SK-N-SH (cell line): ENCODE measurements at regions not wholly inside any gene's neighbourhood (a gene's known extent, or its start where the extent isn't known, plus 50 kb on each side); places are given as distances from the start of the nearest gene placed in this dataset.

ENCODE experiments used
- CTCF ChIA-PET: fragments of 300-600, 350-600 bp; formaldehyde crosslinking; extraction: SDS; loops from one replicate; lab custom pipeline; 2021; lab: Yijun Ruan, JAX
- POLR2A ChIA-PET: fragments of 350-600 bp; sonication (Branson Sonifier 250); formaldehyde crosslinking; extraction: SDS; loops from one replicate; lab custom pipeline; 2020; ENCODE audit warnings: antibody characterized with exemption, inconsistent platforms; lab: Yijun Ruan, JAX
- DNase-seq: peaks from one replicate; pipeline ENCODE4 v3.0.0; 2012
- H2AFZ ChIP-seq: fragments of 200-600 bp; sonication (generic); 2 replicates; pipeline ENCODE4 v1.8.1; 2016; ENCODE audit warnings: antibody characterized with exemption, mild to moderate bottlenecking, low read depth
- H3F3A ChIP-seq: fragments of 200-600 bp; sonication (generic); replicated peaks from 2 replicates; pipeline ENCODE3; 2016; ENCODE audit warnings: antibody characterized with exemption, mild to moderate bottlenecking; ENCODE audit not compliant: insufficient read depth
- H3K27ac ChIP-seq, 2 experiments: fragments of 200-500 bp in 1 of 2; fragments of 200-600 bp in 1 of 2; sonication (Bioruptor generic) in 1 of 2; sonication (generic), shearing (Covaris generic) in 1 of 2; 2 replicates each; pipeline versions ENCODE4 v1.5.1 to v1.6.1; 2014 to 2016; ENCODE audit warnings: low read depth in 2 of 2, inconsistent platforms in 1 of 2, low read length in 1 of 2, mild to moderate bottlenecking in 1 of 2, mixed read lengths in 1 of 2
- H3K27me3 ChIP-seq: fragments of 200-600 bp; sonication (generic), shearing (Covaris generic); 2 replicates; pipeline ENCODE4 v1.6.1; 2016; ENCODE audit warnings: mixed run types; ENCODE audit not compliant: insufficient read depth
- H3K36me3 ChIP-seq, 2 experiments: fragments of 200-500 bp in 1 of 2; fragments of 200-600 bp in 1 of 2; sonication (Bioruptor generic) in 1 of 2; sonication (generic) in 1 of 2; replicated peaks in 1 of 2; 2 replicates each; pipeline versions ENCODE3 to v1.5.1; 2014 to 2016; ENCODE audit warnings: low read length in 1 of 2, mild to moderate bottlenecking in 1 of 2; ENCODE audit not compliant: insufficient read depth in 2 of 2, control insufficient read depth in 1 of 2
- H3K4me1 ChIP-seq, 2 experiments: fragments of 200-500 bp in 1 of 2; fragments of 200-600 bp in 1 of 2; sonication (Bioruptor generic) in 1 of 2; sonication (generic), shearing (Covaris generic) in 1 of 2; 2 replicates each; pipeline versions ENCODE4 v1.5.1 to v1.6.1; 2014 to 2016; ENCODE audit warnings: low read depth in 1 of 2, low read length in 1 of 2, mixed run types in 1 of 2; ENCODE audit not compliant: insufficient read depth in 2 of 2, control insufficient read depth in 1 of 2
- H3K4me2 ChIP-seq: fragments of 200-600 bp; sonication (generic), shearing (Covaris generic); 2 replicates; pipeline ENCODE4 v1.6.1; 2017; ENCODE audit warnings: mixed run types
- H3K4me3 ChIP-seq, 2 experiments: fragments of 200-500 bp in 1 of 2; fragments of 200-600 bp in 1 of 2; sonication (Bioruptor generic) in 1 of 2; sonication (generic), shearing (Covaris generic) in 1 of 2; 2 replicates each; pipeline versions ENCODE4 v1.5.1 to v1.8.1; 2014 to 2016; ENCODE audit warnings: low read depth in 2 of 2, inconsistent platforms in 1 of 2, low read length in 1 of 2, mild to moderate bottlenecking in 1 of 2, mixed read lengths in 1 of 2, moderate library complexity in 1 of 2
- H3K79me2 ChIP-seq: fragments of 200-600 bp; sonication (generic); 2 replicates; pipeline ENCODE4 v1.8.1; 2017; ENCODE audit warnings: mild to moderate bottlenecking; ENCODE audit not compliant: insufficient read depth
- H3K9ac ChIP-seq: fragments of 200-600 bp; sonication (generic); 2 replicates; pipeline ENCODE4 v1.6.1; 2017; ENCODE audit warnings: mixed run types
- H3K9me2 ChIP-seq: fragments of 200-600 bp; sonication (generic); 2 replicates; pipeline ENCODE4 v1.6.1; 2017; ENCODE audit warnings: mixed run types
- H3K9me3 ChIP-seq: fragments of 200-600 bp; sonication (generic); 2 replicates; pipeline ENCODE4 v1.6.1; 2017; ENCODE audit warnings: mixed run types, mild to moderate bottlenecking, moderate library complexity
- H4K20me1 ChIP-seq: fragments of 200-600 bp; sonication (generic); 2 replicates; pipeline ENCODE4 v1.6.1; 2017; ENCODE audit warnings: mild to moderate bottlenecking, mixed run types; ENCODE audit not compliant: insufficient read depth
- CHD2 ChIP-seq: fragments of 150-350 bp; IDR thresholded peaks from 2 replicates; pipeline ENCODE4 v1.6.1; 2018; ENCODE audit warnings: low read length; ENCODE audit not compliant: partially characterized antibody
- ELF1 ChIP-seq: IDR thresholded peaks from 2 replicates; pipeline ENCODE4 v1.4.0; 2012
- FOSL2 ChIP-seq: IDR thresholded peaks from 2 replicates; pipeline ENCODE4 v1.4.0; 2012; ENCODE audit warnings: low read depth, mild to moderate bottlenecking, moderate library complexity, borderline replicate concordance
- IRF3 ChIP-seq: fragments of 150-350 bp; IDR thresholded peaks from 2 replicates; pipeline ENCODE4 v1.6.1; 2016; ENCODE audit warnings: mild to moderate bottlenecking, low read depth, low read length
- JUND ChIP-seq: IDR thresholded peaks from 2 replicates; pipeline ENCODE4 v1.4.0; 2012
- MEF2A ChIP-seq: IDR thresholded peaks from 2 replicates; pipeline ENCODE4 v1.4.0; 2012; ENCODE audit warnings: low read depth, borderline replicate concordance
- MXI1 ChIP-seq: IDR thresholded peaks from 2 replicates; pipeline ENCODE4 v1.6.1; 2012; ENCODE audit warnings: mild to moderate bottlenecking, low read depth, low read length, improper control_type of control experiment
- NFIC ChIP-seq: IDR thresholded peaks from 2 replicates; pipeline ENCODE4 v1.4.0; 2012; ENCODE audit warnings: borderline replicate concordance
- RCOR1 ChIP-seq: fragments of 150-350 bp; IDR thresholded peaks from 2 replicates; pipeline ENCODE4 v1.6.1; 2017; ENCODE audit warnings: antibody characterized with exemption, low read length
- RFX5 ChIP-seq: IDR thresholded peaks from 2 replicates; pipeline ENCODE4 v1.6.1; 2012; ENCODE audit warnings: mild to moderate bottlenecking, improper control_type of control experiment, low read length
- RXRA ChIP-seq: IDR thresholded peaks from 2 replicates; pipeline ENCODE4 v1.4.0; 2012; ENCODE audit warnings: low read depth, mild to moderate bottlenecking, borderline replicate concordance
- USF2 ChIP-seq: fragments of 150-350 bp; IDR thresholded peaks from 2 replicates; pipeline ENCODE4 v1.6.1; 2017; ENCODE audit warnings: antibody characterized with exemption, low read length, low read depth, borderline replicate concordance
- YY1 ChIP-seq: IDR thresholded peaks from 2 replicates; pipeline ENCODE4 v1.4.0; 2012; ENCODE audit warnings: low read depth, mild to moderate bottlenecking
- ZBTB33 ChIP-seq: IDR thresholded peaks from 2 replicates; pipeline ENCODE4 v1.4.0; 2012; ENCODE audit warnings: low read depth, borderline replicate concordance
- WGBS: methylation state at CpG from one replicate; pipeline ENCODE4 v1.1.6; 2017; ENCODE audit warnings: low lambda C conversion rate; 5-methylcytosine and 5-hydroxymethylcytosine counted together
- TF ChIP-seq, protein P1 (sequence below): IDR thresholded peaks from 2 replicates; pipeline ENCODE4 v1.4.0; 2012; ENCODE audit warnings: low read depth
- TF ChIP-seq, protein P2 (sequence below): fragments of 200-600 bp; sonication (generic); IDR thresholded peaks from 2 replicates; pipeline ENCODE4 v1.6.1; 2017; ENCODE audit warnings: antibody characterized with exemption, mild to moderate bottlenecking, moderate library complexity
- TF ChIP-seq, protein P3 (sequence below): IDR thresholded peaks from 2 replicates; pipeline ENCODE4 v1.6.1; 2012; ENCODE audit warnings: mild to moderate bottlenecking, low read depth, low read length, moderate library complexity

DNA sequence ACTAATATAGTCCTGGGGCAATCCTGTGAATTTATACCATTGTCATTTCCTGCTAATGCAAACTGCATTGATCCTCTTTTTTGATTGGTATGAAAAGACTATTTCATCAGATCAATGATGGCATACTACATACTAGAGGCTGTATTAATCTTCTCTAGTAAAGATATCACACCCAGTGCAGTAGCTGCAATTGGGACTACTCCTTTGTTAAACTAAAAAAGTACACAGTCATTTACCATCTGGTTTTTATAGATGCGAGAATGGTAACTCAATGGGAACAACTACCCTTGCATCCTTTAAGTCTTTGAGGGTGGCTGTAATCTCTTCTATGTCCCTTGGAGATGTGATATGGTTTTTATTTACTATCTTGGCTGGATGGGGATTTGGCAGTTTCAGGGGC, 80.2 kb upstream of the STK38L start:
- Histone ChIP-seq H3K4me1 (0 out of 4 replicates have a peak, but pooled peaks cover 0 to 8% of the 10 kb centered on the region in 2 experiments), H2AFZ (no peak overlapping the region), H3K9ac (no peak overlapping the region), H3K36me3 (no peaks in the 10 kb centered on the region), H3K4me3 (no peak overlapping the region)
- no peak for DNase-seq
- 92% methylated on average over 1 of the region's 1 CpG for WGBS
- TF ChIP-seq, protein P1, sequence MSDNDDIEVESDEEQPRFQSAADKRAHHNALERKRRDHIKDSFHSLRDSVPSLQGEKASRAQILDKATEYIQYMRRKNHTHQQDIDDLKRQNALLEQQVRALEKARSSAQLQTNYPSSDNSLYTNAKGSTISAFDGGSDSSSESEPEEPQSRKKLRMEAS, result no peak
- TF ChIP-seq RCOR1, result no peak
- TF ChIP-seq USF2, result no peak
- TF ChIP-seq JUND, result no peak
- TF ChIP-seq ZBTB33, result no peak
- TF ChIP-seq MXI1, result no peak
- TF ChIP-seq IRF3, result no peak
- TF ChIP-seq RFX5, result no peak
- no peak for TF ChIP-seq RXRA
- no peak for TF ChIP-seq MEF2A
- TF ChIP-seq, all 33 proteins: peak for 0
- no peaks in the 10 kb centered on the region for H4K20me1 ChIP-seq
- POLR2A ChIA-PET, result no interaction called here
- H3K9me3 ChIP-seq, result 0 out of 2 replicates have a peak, but pooled peaks cover 3% of the 10 kb centered on the region
- CTCF ChIA-PET, result no interaction called here
- H3K9me2 ChIP-seq, result no peaks in the 10 kb centered on the region
- H3K4me2 ChIP-seq, result no peak overlapping the region
- no peaks in the 10 kb centered on the region for H3F3A ChIP-seq
- no peak overlapping the region for H3K27ac ChIP-seq
- no peaks in the 10 kb centered on the region for H3K27me3 ChIP-seq
- H3K79me2 ChIP-seq, result no peaks in the 10 kb centered on the region

DNA sequence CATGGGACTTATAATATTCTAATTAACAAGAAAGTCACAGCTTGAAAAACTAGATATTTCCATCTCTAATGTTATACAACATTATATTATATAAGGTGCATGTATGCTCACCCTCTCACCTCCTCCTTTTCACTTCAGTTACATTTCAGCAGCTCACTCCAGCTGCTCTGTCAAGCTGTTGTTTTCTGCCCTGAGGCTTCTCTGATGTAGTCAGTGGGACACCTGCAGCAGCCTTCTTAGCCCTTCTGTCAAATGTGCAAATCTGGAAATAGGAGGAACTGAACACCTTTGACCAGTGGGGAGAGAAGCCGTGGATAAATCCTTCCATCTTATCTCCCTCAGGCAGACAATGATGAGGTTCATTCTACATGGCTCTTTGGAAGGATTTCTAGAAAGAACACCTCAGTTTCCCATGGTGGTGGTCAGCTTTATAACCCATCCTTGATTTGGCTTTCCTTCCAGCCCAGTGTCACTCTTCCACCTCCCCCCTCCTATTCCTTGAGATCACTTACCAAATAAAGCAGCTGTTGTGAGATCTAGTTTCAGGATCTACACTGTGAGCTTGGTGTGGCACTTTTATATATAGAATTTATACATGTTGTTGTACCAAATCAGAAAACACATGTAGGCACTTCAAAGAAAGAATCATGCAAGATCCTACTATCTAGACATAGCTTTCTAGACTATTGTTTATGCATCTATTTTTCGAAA, 79.6 kb upstream of the STK38L start:
- no peak overlapping the region for H3K4me2 ChIP-seq
- no peaks in the 10 kb centered on the region for H4K20me1 ChIP-seq
- no peak overlapping the region for H3K9ac ChIP-seq
- DNase-seq, result no peak
- 0 out of 2 replicates have a peak, but pooled peaks cover 3% of the 10 kb centered on the region for H3K9me3 ChIP-seq
- WGBS, result 83% methylated on average over 2 of the region's 2 CpGs
- no peak overlapping the region for H3K27ac ChIP-seq
- no peaks in the 10 kb centered on the region for H3K79me2 ChIP-seq
- H3K4me1 ChIP-seq, result 0 out of 4 replicates have a peak, but pooled peaks cover 0 to 8% of the 10 kb centered on the region in 2 experiments
- H3F3A ChIP-seq, result no peaks in the 10 kb centered on the region
- no peaks in the 10 kb centered on the region for H3K27me3 ChIP-seq
- H3K4me3 ChIP-seq, result no peak overlapping the region
- H3K9me2 ChIP-seq, result no peaks in the 10 kb centered on the region
- H2AFZ ChIP-seq, result no peak overlapping the region
- ChIA-PET POLR2A (no interaction called here), CTCF (no interaction called here)
- H3K36me3 ChIP-seq, result no peaks in the 10 kb centered on the region
- TF ChIP-seq, protein P2, sequence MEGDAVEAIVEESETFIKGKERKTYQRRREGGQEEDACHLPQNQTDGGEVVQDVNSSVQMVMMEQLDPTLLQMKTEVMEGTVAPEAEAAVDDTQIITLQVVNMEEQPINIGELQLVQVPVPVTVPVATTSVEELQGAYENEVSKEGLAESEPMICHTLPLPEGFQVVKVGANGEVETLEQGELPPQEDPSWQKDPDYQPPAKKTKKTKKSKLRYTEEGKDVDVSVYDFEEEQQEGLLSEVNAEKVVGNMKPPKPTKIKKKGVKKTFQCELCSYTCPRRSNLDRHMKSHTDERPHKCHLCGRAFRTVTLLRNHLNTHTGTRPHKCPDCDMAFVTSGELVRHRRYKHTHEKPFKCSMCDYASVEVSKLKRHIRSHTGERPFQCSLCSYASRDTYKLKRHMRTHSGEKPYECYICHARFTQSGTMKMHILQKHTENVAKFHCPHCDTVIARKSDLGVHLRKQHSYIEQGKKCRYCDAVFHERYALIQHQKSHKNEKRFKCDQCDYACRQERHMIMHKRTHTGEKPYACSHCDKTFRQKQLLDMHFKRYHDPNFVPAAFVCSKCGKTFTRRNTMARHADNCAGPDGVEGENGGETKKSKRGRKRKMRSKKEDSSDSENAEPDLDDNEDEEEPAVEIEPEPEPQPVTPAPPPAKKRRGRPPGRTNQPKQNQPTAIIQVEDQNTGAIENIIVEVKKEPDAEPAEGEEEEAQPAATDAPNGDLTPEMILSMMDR, result no peak
- TF ChIP-seq FOSL2 (no peak), NFIC (no peak), RCOR1 (no peak), YY1 (no peak), CHD2 (no peak), ELF1 (no peak)
- TF ChIP-seq, protein P3, sequence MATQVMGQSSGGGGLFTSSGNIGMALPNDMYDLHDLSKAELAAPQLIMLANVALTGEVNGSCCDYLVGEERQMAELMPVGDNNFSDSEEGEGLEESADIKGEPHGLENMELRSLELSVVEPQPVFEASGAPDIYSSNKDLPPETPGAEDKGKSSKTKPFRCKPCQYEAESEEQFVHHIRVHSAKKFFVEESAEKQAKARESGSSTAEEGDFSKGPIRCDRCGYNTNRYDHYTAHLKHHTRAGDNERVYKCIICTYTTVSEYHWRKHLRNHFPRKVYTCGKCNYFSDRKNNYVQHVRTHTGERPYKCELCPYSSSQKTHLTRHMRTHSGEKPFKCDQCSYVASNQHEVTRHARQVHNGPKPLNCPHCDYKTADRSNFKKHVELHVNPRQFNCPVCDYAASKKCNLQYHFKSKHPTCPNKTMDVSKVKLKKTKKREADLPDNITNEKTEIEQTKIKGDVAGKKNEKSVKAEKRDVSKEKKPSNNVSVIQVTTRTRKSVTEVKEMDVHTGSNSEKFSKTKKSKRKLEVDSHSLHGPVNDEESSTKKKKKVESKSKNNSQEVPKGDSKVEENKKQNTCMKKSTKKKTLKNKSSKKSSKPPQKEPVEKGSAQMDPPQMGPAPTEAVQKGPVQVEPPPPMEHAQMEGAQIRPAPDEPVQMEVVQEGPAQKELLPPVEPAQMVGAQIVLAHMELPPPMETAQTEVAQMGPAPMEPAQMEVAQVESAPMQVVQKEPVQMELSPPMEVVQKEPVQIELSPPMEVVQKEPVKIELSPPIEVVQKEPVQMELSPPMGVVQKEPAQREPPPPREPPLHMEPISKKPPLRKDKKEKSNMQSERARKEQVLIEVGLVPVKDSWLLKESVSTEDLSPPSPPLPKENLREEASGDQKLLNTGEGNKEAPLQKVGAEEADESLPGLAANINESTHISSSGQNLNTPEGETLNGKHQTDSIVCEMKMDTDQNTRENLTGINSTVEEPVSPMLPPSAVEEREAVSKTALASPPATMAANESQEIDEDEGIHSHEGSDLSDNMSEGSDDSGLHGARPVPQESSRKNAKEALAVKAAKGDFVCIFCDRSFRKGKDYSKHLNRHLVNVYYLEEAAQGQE, result no peak
